ENCODE measurements at regions not wholly inside any gene's neighbourhood (a gene's known extent, or its start where the extent isn't known, plus 50 kb on each side); places are given as distances from the start of the nearest gene placed in this dataset.

GRCh38 chr6:81909981-81910900, 157.8 kb upstream of the TENT5A start:
- TF ChIP-seq CTCF (IDR thresholded peaks at IDR 0.05), result no peak
- no peak for TF ChIP-seq POLR2AphosphoS5 (IDR thresholded peaks at IDR 0.05; ENCODE audit: low read depth, low read length)
- no peak for TF ChIP-seq REST (IDR thresholded peaks at IDR 0.05; ENCODE audit: insufficient read depth in 1 of 2, low read depth in 2 of 2, low read length in 1 of 2)
- TF ChIP-seq SIN3A (IDR thresholded peaks at IDR 0.05; ENCODE audit: borderline replicate concordance, insufficient read depth, low read depth, low read length), result no peak

All from Panc1 (cell line).